Spinal cord (tissue), 9 donors: ENCODE measurements at regions not wholly inside any gene's neighbourhood (a gene's known extent, or its start where the extent isn't known, plus 50 kb on each side); places are given as distances from the start of the nearest gene placed in this dataset.
"Not testable (repeated sequence)": the region's sequence is repeated elsewhere in the genome, so short reads cannot be mapped to it uniquely, and the experiment has no call there.

Experiments used
- DNase-seq, 6 donors: peaks; one replicate each; pipeline versions ENCODE4 v3.0.0 to v3.0.0-alpha.2; 2013 to 2015; ENCODE audit warnings: low spot score in 6 of 6, low read depth in 4 of 6
- H3K27ac ChIP-seq: one replicate; pipeline ENCODE4 v1.5.1; 2013; ENCODE audit warnings: low read depth, low read length, control low read depth
- H3K27me3 ChIP-seq: one replicate; pipeline ENCODE4 v1.6.1; 2013; ENCODE audit warnings: low read length; ENCODE audit not compliant: control insufficient read depth, insufficient read depth
- H3K36me3 ChIP-seq: one replicate; pipeline ENCODE4 v1.6.1; 2013; ENCODE audit warnings: low read length; ENCODE audit not compliant: control insufficient read depth, insufficient read depth
- H3K4me1 ChIP-seq: one replicate; pipeline ENCODE4 v1.6.1; 2013; ENCODE audit warnings: low read length; ENCODE audit not compliant: control insufficient read depth, insufficient read depth
- H3K4me3 ChIP-seq: one replicate; pipeline ENCODE4 v1.5.1; 2013; ENCODE audit warnings: low read depth, low read length, control low read depth
- H3K9me3 ChIP-seq: one replicate; pipeline ENCODE4 v1.6.1; 2013; ENCODE audit warnings: low read length; ENCODE audit not compliant: control insufficient read depth, insufficient read depth
- WGBS: methylation state at CpG from one replicate; pipeline ENCODE4 v1.1.5; 2013; ENCODE audit warnings: missing lambda C conversion rate; ENCODE audit not compliant: insufficient coverage; 5-methylcytosine and 5-hydroxymethylcytosine counted together
- donor health status: healthy.

GRCh38 chr6:67451874-67452273, 1183.2 kb upstream of the ADGRB3 start:
- WGBS = no CpG with 5 or more reads among the region's 1 CpG
- H3K9me3 ChIP-seq = no peaks in the 10 kb centered on the region
- no peak overlapping the region for H3K27ac ChIP-seq
- no peak overlapping the region for H3K4me3 ChIP-seq
- no peaks in the 10 kb centered on the region for H3K27me3 ChIP-seq
- H3K4me1 ChIP-seq = no peaks in the 10 kb centered on the region
- no peak for DNase-seq
- no peaks in the 10 kb centered on the region for H3K36me3 ChIP-seq

GRCh38 chr6:67450641-67451040, 1184.4 kb upstream of the ADGRB3 start:
- no peak overlapping the region for H3K4me3 ChIP-seq
- no peaks in the 10 kb centered on the region for H3K36me3 ChIP-seq
- H3K4me1 ChIP-seq = no peaks in the 10 kb centered on the region
- 100% methylated on average over 1 of the region's 4 CpGs for WGBS
- no peaks in the 10 kb centered on the region for H3K9me3 ChIP-seq
- no peak overlapping the region for H3K27ac ChIP-seq
- peak in 1 of 6 donors; percentile 2 for DNase-seq
- H3K27me3 ChIP-seq = no peaks in the 10 kb centered on the region

- no peak overlapping the region for H3K27ac ChIP-seq
- no peaks in the 10 kb centered on the region for H3K4me1 ChIP-seq
Measured at GRCh38 chr6:67449602-67450001, 1185.5 kb upstream of the ADGRB3 start.

GRCh38 chr6:67433124-67433523, 1202.0 kb upstream of the ADGRB3 start:
- Histone ChIP-seq H3K4me3 (no peak overlapping the region), H3K27ac (no peak overlapping the region), H3K27me3 (no peaks in the 10 kb centered on the region), H3K9me3 (no peaks in the 10 kb centered on the region), H3K4me1 (no peaks in the 10 kb centered on the region), H3K36me3 (no peaks in the 10 kb centered on the region)
- WGBS = no CpG with 5 or more reads among the region's 2 CpGs
- DNase-seq = peak in 1 of 6 donors; percentile 5

More at GRCh38 chr6:67449602-67450001, 1185.5 kb upstream of the ADGRB3 start:
- Histone ChIP-seq H3K9me3 (no peaks in the 10 kb centered on the region), H3K36me3 (no peaks in the 10 kb centered on the region), H3K4me3 (no peak overlapping the region), H3K27me3 (no peaks in the 10 kb centered on the region)
- no peak for DNase-seq
- 86% methylated on average over 1 of the region's 4 CpGs for WGBS

- 100% methylated on average over 1 of the region's 6 CpGs for WGBS
- H3K27me3 ChIP-seq = no peaks in the 10 kb centered on the region
- no peaks in the 10 kb centered on the region for H3K9me3 ChIP-seq
- H3K27ac ChIP-seq = no peak overlapping the region
- DNase-seq = no peak
- H3K4me3 ChIP-seq = no peak overlapping the region
- H3K36me3 ChIP-seq = no peaks in the 10 kb centered on the region
- no peaks in the 10 kb centered on the region for H3K4me1 ChIP-seq
Measured at GRCh38 chr6:67431076-67431475, 1204.0 kb upstream of the ADGRB3 start.

GRCh38 chr6:67426686-67427085, 1208.4 kb upstream of the ADGRB3 start:
- H3K27me3 ChIP-seq, H3K36me3 ChIP-seq: not testable (repeated sequence)
- 83% methylated on average over 1 of the region's 4 CpGs for WGBS

GRCh38 chr6:67412035-67412434, 1223.0 kb upstream of the ADGRB3 start:
- Histone ChIP-seq H3K9me3 (no peaks in the 10 kb centered on the region), H3K4me3 (no peak overlapping the region), H3K36me3 (no peaks in the 10 kb centered on the region), H3K4me1 (no peaks in the 10 kb centered on the region), H3K27me3 (no peaks in the 10 kb centered on the region), H3K27ac (no peak overlapping the region)
- no peak for DNase-seq
- WGBS = 70% methylated on average over 1 of the region's 3 CpGs

More at GRCh38 chr6:67426686-67427085, 1208.4 kb upstream of the ADGRB3 start:
- H3K4me3 ChIP-seq, H3K9me3 ChIP-seq, H3K4me1 ChIP-seq, DNase-seq, H3K27ac ChIP-seq: not testable (repeated sequence)

GRCh38 chr6:67411036-67411435, 1224.0 kb upstream of the ADGRB3 start:
- WGBS = 27% methylated on average over 1 of the region's 1 CpG
- Histone ChIP-seq H3K9me3 (no peaks in the 10 kb centered on the region), H3K4me1 (no peaks in the 10 kb centered on the region), H3K27me3 (no peaks in the 10 kb centered on the region), H3K27ac (no peak overlapping the region), H3K36me3 (no peaks in the 10 kb centered on the region), H3K4me3 (no peak overlapping the region)
- DNase-seq = no peak

GRCh38 chr6:67394254-67394653, 1240.8 kb upstream of the ADGRB3 start:
- Histone ChIP-seq H3K27me3 (no peaks in the 10 kb centered on the region), H3K36me3 (no peaks in the 10 kb centered on the region), H3K9me3 (no peaks in the 10 kb centered on the region), H3K4me1 (no peaks in the 10 kb centered on the region), H3K4me3 (no peak overlapping the region), H3K27ac (no peak overlapping the region)
- 90% methylated on average over 2 of the region's 2 CpGs for WGBS
- DNase-seq = no peak

- no peak for DNase-seq
- Histone ChIP-seq H3K4me1 (no peaks in the 10 kb centered on the region), H3K36me3 (no peaks in the 10 kb centered on the region), H3K27me3 (no peaks in the 10 kb centered on the region), H3K27ac (no peak overlapping the region), H3K9me3 (no peaks in the 10 kb centered on the region), H3K4me3 (no peak overlapping the region)
- no CpG with 5 or more reads among the region's 1 CpG for WGBS
Measured at GRCh38 chr6:67393356-67393755, 1241.7 kb upstream of the ADGRB3 start.
